Right lobe of liver (tissue), 6 donors: ENCODE measurements at regions not wholly inside any gene's neighbourhood (a gene's known extent, or its start where the extent isn't known, plus 50 kb on each side); places are given as distances from the start of the nearest gene placed in this dataset.
A peak's percentile ranks its signal among the peaks of the same experiment; 100 is the strongest.

Source experiments
- ATAC-seq, 4 donors: fragments of 200-7000 bp; cut with Tn5 transposase; one replicate each; pipeline ENCODE4 v1.9.1; 2020; ENCODE audit warnings: mild to moderate bottlenecking in 4 of 4, moderate library complexity in 4 of 4
- DNase-seq, 3 donors: peaks; one replicate each; pipeline ENCODE4 v3.0.0-alpha.2; 2020
- H3K27ac ChIP-seq, 3 donors: fragments of 200-600 bp; one replicate each; pipeline ENCODE4 v1.8.0; 2022
- H3K27me3 ChIP-seq, 2 donors: fragments of 200-600 bp; one replicate each; pipeline ENCODE4 v1.8.0; 2022
- H3K36me3 ChIP-seq, 4 donors: fragments of 200-600 bp; sonication (generic) in 1 of 4; one replicate each; pipeline versions ENCODE4 v1.5.1 to v1.8.0; 2017 to 2022; ENCODE audit warnings: control low read depth in 1 of 4
- H3K4me1 ChIP-seq, 4 donors: fragments of 200-600 bp; sonication (generic) in 1 of 4; one replicate each; pipeline versions ENCODE4 v1.5.1 to v1.8.0; 2017 to 2022; ENCODE audit warnings: control low read depth in 1 of 4
- H3K4me3 ChIP-seq, 3 donors: fragments of 200-600 bp; one replicate each; pipeline ENCODE4 v1.8.0; 2022
- H3K9me3 ChIP-seq, 4 donors: fragments of 200-600 bp; sonication (generic) in 1 of 4; one replicate each; pipeline versions ENCODE4 v1.5.1 to v1.8.0; 2017 to 2022; ENCODE audit warnings: control low read depth in 1 of 4
- POLR2A ChIP-seq: fragments of 450-650 bp; IDR thresholded peaks from one replicate; pipeline ENCODE4 v1.6.1; 2017; ENCODE audit warnings: antibody characterized with exemption, mild to moderate bottlenecking
- WGBS: methylation state at CpG from one replicate; pipeline ENCODE4 v1.1.6; 2018; ENCODE audit warnings: low coverage, low lambda C conversion rate; ENCODE audit not compliant: insufficient coverage; ENCODE audit errors: missing lambda C conversion rate; 5-methylcytosine and 5-hydroxymethylcytosine counted together
- intact Hi-C, 2 donors: fragments of 100-400 bp; cut with DNase I; formaldehyde crosslinking; loops; one replicate each; pipeline versions ENCODE4 v1.11.2 to v1.14.1; 2022
- TF ChIP-seq, protein P1 (sequence below), 4 donors: fragments of 200-600 bp in 3 of 4; fragments of 450-650 bp in 1 of 4; IDR thresholded peaks; one replicate each; pipeline versions ENCODE4 v1.5.1 to v1.8.0; 2016 to 2022; ENCODE audit warnings: antibody characterized with exemption in 4 of 4, mild to moderate bottlenecking in 2 of 4
- donor health status: DM: no; HTN: yes; CAD: no.
- donor health status: DM: no; HTN: no; CAD: no.
- donor health status: DM: no; HTN: no; CAD: no.
- donor health status: DM: no; HTN: yes; CAD: no.
- donor health status: DM: no; HTN: yes; CAD: no.

DNA sequence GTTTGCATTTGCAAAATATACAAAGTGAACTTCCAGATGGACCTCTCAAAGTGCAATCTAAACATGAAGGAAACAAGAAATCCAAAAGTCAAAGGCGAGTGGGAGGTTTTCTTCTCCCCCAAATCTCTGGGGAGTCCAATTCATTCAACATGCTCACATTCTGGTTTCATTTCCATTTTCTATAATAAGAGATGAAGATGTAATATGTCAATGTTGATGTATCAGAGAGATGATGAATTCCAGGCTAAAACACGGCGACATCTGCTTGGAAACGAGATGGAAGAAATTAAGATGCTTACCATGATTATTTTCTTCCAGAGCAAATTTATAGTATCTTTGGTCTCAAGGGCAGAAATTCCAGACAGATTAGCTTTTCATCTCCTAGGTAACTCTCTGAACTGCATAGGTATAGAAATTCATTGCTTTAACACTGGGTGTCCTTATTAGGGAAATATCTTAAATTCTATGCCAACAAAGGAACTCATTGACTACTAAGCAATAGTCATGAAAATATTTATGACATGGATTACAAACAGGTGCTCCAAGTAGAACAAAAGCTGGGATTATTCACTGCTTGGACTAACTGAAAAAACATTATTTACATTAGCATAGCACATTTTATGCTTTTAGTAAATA, 287.9 kb downstream of the SEC61B start:
- DNase-seq = no peak
- no peak for TF ChIP-seq POLR2A
- TF ChIP-seq, protein P1, sequence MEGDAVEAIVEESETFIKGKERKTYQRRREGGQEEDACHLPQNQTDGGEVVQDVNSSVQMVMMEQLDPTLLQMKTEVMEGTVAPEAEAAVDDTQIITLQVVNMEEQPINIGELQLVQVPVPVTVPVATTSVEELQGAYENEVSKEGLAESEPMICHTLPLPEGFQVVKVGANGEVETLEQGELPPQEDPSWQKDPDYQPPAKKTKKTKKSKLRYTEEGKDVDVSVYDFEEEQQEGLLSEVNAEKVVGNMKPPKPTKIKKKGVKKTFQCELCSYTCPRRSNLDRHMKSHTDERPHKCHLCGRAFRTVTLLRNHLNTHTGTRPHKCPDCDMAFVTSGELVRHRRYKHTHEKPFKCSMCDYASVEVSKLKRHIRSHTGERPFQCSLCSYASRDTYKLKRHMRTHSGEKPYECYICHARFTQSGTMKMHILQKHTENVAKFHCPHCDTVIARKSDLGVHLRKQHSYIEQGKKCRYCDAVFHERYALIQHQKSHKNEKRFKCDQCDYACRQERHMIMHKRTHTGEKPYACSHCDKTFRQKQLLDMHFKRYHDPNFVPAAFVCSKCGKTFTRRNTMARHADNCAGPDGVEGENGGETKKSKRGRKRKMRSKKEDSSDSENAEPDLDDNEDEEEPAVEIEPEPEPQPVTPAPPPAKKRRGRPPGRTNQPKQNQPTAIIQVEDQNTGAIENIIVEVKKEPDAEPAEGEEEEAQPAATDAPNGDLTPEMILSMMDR (IDR thresholded peaks at IDR 0.05) = no peak
- no peaks in the 10 kb centered on the region for H3K27me3 ChIP-seq
- H3K27ac ChIP-seq = no peak overlapping the region
- no peak overlapping the region for H3K4me3 ChIP-seq
- peaks cover 0 to 7% (median 0%) of the 10 kb centered on the region in 4 donors for H3K4me1 ChIP-seq
- WGBS = 80% methylated on average over 4 of the region's 4 CpGs
- H3K36me3 ChIP-seq = no peaks in the 10 kb centered on the region
- intact Hi-C loops = no loop called here
- ATAC-seq = no peak
- no peaks in the 10 kb centered on the region for H3K9me3 ChIP-seq

- TF ChIP-seq POLR2A = no peak
- TF ChIP-seq, protein P1 (IDR thresholded peaks at IDR 0.05) = no peak
- Histone ChIP-seq H3K27me3 (no peaks in the 10 kb centered on the region), H3K4me1 (peaks cover 0 to 7% (median 0%) of the 10 kb centered on the region in 4 donors), H3K27ac (no peak overlapping the region), H3K36me3 (no peaks in the 10 kb centered on the region), H3K9me3 (no peaks in the 10 kb centered on the region), H3K4me3 (no peak overlapping the region)
- ATAC-seq = no peak
- intact Hi-C loops = no loop called here
- no peak for DNase-seq
- 87% methylated on average over 3 of the region's 3 CpGs for WGBS
These were observed 289.6 kb downstream of the SEC61B start for GRCh38 chr9:99511723-99512122.

GRCh38 chr9:99513441-99514112, 291.5 kb downstream of the SEC61B start:
- intact Hi-C loops = no loop called here
- ATAC-seq = peak; percentile 72 to 90 (median 81)
- DNase-seq = peak in 2 of 3 donors; percentile 19 to 50
- H3K36me3 ChIP-seq = no peaks in the 10 kb centered on the region
- no peaks in the 10 kb centered on the region for H3K9me3 ChIP-seq
- no peaks in the 10 kb centered on the region for H3K27me3 ChIP-seq
- peak overlapping the region in 1 of 3 donors; percentile 5 for H3K27ac ChIP-seq
- no peak overlapping the region for H3K4me3 ChIP-seq
- peaks cover 0 to 7% (median 0%) of the 10 kb centered on the region in 4 donors for H3K4me1 ChIP-seq
- no peak for TF ChIP-seq POLR2A
- TF ChIP-seq, protein P1 (IDR thresholded peaks at IDR 0.05) = no peak
- WGBS = 25% methylated on average over 2 of the region's 2 CpGs

DNA sequence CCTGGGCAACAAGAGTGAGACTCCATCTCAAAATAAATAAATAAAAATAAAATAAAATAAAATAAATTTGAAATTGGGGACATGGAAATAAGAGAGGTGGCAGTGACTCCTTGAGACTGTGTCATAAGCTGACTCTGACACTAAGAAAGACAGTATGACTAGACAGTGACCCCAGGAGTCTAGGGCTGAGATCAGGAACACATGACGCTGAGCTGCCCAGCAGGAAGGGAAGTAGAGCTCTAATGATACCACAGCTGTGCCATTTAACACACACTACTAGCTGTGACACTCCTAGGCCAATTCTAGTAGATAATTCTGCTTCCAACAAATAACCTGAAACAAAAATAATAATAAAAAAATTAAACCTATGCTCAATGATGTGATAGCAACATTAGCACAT, 293.0 kb downstream of the SEC61B start:
- Histone ChIP-seq H3K27me3 (no peaks in the 10 kb centered on the region), H3K4me1 (peaks cover 0 to 7% (median 0%) of the 10 kb centered on the region in 4 donors), H3K27ac (no peak overlapping the region), H3K4me3 (no peak overlapping the region), H3K9me3 (no peaks in the 10 kb centered on the region), H3K36me3 (no peaks in the 10 kb centered on the region)
- WGBS = 67% methylated on average over 1 of the region's 1 CpG
- no peak for TF ChIP-seq POLR2A
- TF ChIP-seq, protein P1 (IDR thresholded peaks at IDR 0.05) = no peak
- DNase-seq (no peak), ATAC-seq (peak in 3 of 4 donors; percentile 47 to 55 (median 52))
- intact Hi-C loops = no loop called here
